ENCODE measurements at regions not wholly inside any gene's neighbourhood (a gene's known extent, or its start where the extent isn't known, plus 50 kb on each side); places are given as distances from the start of the nearest gene placed in this dataset.

DNA sequence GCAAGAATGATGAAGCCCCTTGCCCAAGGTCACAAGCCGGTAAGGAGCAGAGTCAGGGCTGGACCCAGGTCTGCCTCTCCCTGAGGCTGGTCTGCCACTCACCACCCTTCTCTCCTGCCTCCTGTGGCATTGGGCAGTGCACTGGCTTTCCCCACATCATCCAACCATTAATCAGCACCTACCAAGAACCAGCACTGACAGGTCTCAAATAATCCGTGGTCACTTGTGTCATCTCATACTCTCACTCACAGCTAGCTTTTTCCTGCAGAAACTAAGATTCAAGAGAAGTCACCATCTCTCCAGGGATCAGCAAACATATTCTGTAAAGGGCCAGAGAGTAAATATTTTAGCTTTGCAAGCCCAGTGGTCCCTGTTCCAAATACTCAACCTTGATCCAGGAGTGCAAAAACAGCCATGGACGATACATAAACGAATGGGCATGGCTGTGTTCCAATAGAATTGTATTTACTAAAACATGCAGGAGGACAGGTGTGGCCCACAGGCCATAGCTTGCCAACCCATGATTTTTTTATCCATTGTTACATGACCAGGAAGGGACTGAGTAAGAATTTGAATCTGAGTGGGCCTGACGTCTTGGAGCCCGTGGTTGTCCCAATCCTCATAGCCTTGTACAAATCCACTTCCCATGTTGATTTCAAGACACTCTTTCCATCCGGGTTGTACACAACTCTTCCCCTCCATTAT, 374.2 kb downstream of the BCL11B start:
- H3K27me3 ChIP-seq (ENCODE audit: control insufficient read depth in 2 of 2, insufficient read depth in 2 of 2, low read length in 2 of 2): no peaks in the 10 kb centered on the region
- H3K9ac ChIP-seq (ENCODE audit: low read depth in 1 of 2, low read length in 2 of 2): no peak overlapping the region
- no peaks in the 10 kb centered on the region for H3K36me3 ChIP-seq (ENCODE audit: control insufficient read depth in 2 of 2, insufficient read depth in 2 of 2, low read length in 2 of 2)
- no peak overlapping the region for H3K27ac ChIP-seq (ENCODE audit: low read depth in 2 of 2, low read length in 2 of 2)
- H3K4me3 ChIP-seq (ENCODE audit: low read length in 2 of 2): no peak overlapping the region
- H3K4me1 ChIP-seq (ENCODE audit: control insufficient read depth in 2 of 2, insufficient read depth in 2 of 2, low read length in 2 of 2): no peaks in the 10 kb centered on the region
- H3K9me3 ChIP-seq (ENCODE audit: control insufficient read depth in 2 of 2, low read length in 2 of 2): no peaks in the 10 kb centered on the region

DNA sequence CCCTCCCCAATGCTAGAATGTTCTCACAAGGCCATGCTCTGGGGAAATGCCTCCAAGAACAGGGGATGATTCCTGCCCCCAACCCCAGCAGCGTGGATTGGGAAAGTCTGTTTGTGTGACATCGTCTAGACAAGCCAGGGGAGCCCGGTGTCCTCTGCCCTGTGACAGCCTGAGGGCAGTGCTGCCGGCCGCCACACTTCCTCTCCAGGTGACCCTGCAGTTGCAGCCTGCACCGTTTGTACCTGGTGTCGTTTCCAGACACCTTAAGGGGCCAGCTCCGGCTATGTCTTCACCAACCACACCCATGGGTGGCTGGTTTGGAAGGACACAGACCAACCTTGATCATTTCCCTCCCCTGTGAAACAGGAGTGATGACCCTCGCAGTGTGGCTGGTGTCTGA, 372.6 kb downstream of the BCL11B start:
- Histone ChIP-seq H3K9me3 (ENCODE audit: control insufficient read depth in 2 of 2, low read length in 2 of 2) (no peaks in the 10 kb centered on the region), H3K4me3 (ENCODE audit: low read length in 2 of 2) (no peak overlapping the region), H3K4me1 (ENCODE audit: control insufficient read depth in 2 of 2, insufficient read depth in 2 of 2, low read length in 2 of 2) (no peaks in the 10 kb centered on the region), H3K9ac (ENCODE audit: low read depth in 1 of 2, low read length in 2 of 2) (no peak overlapping the region), H3K27ac (ENCODE audit: low read depth in 2 of 2, low read length in 2 of 2) (no peak overlapping the region), H3K27me3 (ENCODE audit: control insufficient read depth in 2 of 2, insufficient read depth in 2 of 2, low read length in 2 of 2) (no peaks in the 10 kb centered on the region), H3K36me3 (ENCODE audit: control insufficient read depth in 2 of 2, insufficient read depth in 2 of 2, low read length in 2 of 2) (no peaks in the 10 kb centered on the region)

DNA sequence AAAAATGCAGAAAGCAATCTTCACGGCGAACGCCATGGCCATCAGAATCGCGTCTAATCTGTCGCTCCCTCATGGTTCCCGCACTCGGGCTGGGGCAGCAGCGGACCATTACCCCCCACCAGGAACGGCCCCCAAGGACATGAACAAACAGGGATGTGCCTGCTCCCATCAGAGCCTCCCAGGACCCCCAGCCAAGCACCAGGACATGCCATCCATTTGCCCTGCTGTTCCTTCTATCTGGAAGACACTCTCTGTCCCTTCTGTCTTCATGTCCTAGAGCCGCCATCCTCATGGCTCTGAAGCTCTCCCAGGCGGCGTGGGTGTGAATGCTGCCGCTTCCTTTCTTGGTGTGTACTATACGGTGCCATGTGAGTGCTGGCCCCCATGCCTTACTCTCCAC, 371.8 kb downstream of the BCL11B start:
- Histone ChIP-seq H3K9ac (ENCODE audit: low read depth in 1 of 2, low read length in 2 of 2) (no peak overlapping the region), H3K27me3 (ENCODE audit: control insufficient read depth in 2 of 2, insufficient read depth in 2 of 2, low read length in 2 of 2) (peaks cover 0 to 2% of the 10 kb centered on the region in 2 donors), H3K4me1 (ENCODE audit: control insufficient read depth in 2 of 2, insufficient read depth in 2 of 2, low read length in 2 of 2) (no peaks in the 10 kb centered on the region), H3K27ac (ENCODE audit: low read depth in 2 of 2, low read length in 2 of 2) (no peak overlapping the region), H3K36me3 (ENCODE audit: control insufficient read depth in 2 of 2, insufficient read depth in 2 of 2, low read length in 2 of 2) (no peaks in the 10 kb centered on the region), H3K4me3 (ENCODE audit: low read length in 2 of 2) (no peak overlapping the region), H3K9me3 (ENCODE audit: control insufficient read depth in 2 of 2, low read length in 2 of 2) (no peaks in the 10 kb centered on the region)

DNA sequence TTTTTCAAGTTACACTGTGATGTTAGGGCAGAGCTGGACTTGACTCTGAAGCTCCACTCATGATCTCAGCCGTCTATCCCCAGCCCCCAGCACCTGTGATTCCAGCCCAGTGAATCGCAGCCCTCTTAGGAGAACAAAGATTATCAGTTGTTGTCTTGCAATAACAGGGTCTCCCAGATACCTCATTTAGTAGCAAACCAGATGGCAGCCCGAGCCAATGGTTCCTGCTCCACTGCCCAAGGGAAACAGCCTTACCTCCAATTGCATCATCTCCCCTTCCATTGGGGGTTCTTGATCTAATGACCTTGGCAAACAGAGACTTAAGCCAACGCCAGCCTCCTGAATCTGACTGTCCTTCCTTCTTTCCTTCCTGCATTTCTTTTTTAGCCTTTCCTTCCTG, 371.2 kb downstream of the BCL11B start:
- Histone ChIP-seq H3K9me3 (ENCODE audit: control insufficient read depth in 2 of 2, low read length in 2 of 2) (no peaks in the 10 kb centered on the region), H3K27ac (ENCODE audit: low read depth in 2 of 2, low read length in 2 of 2) (no peak overlapping the region), H3K4me3 (ENCODE audit: low read length in 2 of 2) (no peak overlapping the region), H3K9ac (ENCODE audit: low read depth in 1 of 2, low read length in 2 of 2) (no peak overlapping the region), H3K36me3 (ENCODE audit: control insufficient read depth in 2 of 2, insufficient read depth in 2 of 2, low read length in 2 of 2) (no peaks in the 10 kb centered on the region), H3K27me3 (ENCODE audit: control insufficient read depth in 2 of 2, insufficient read depth in 2 of 2, low read length in 2 of 2) (peaks cover 0 to 2% of the 10 kb centered on the region in 2 donors), H3K4me1 (ENCODE audit: control insufficient read depth in 2 of 2, insufficient read depth in 2 of 2, low read length in 2 of 2) (no peaks in the 10 kb centered on the region)

DNA sequence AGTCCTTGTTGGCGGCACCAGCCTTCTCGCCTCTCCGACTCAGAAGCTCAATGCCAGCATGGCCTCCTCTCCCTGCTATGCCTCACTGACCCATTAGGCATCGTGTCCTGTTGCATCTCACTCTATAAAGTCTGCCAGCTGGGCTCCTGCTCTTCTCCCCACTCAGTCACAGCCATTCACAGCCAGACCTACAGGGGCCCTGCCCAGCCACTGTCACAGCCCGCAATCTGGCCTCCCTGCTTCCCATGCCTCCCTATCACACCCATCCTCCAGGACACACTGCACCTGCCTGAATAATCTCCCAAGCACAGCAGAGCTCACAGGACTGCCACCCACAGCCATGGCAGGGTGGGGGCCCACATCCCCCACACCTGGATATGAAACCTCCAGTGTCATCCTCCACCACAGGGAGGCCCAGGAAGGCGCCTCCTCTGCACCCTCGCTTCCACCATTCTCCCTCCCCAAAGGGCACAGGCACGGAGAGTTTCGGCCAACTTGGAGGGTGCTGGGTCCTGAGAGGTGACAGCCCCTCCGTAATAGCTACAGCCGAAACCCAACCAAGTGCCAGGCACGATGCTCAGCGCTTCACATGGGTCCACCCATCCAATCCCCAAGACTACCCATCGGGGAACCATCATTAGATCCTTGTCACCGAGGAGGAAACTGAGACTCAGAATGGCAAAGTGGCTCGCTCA, 370.3 kb downstream of the BCL11B start:
- no peaks in the 10 kb centered on the region for H3K36me3 ChIP-seq (ENCODE audit: control insufficient read depth in 2 of 2, insufficient read depth in 2 of 2, low read length in 2 of 2)
- H3K27ac ChIP-seq (ENCODE audit: low read depth in 2 of 2, low read length in 2 of 2): no peak overlapping the region
- no peak overlapping the region for H3K4me3 ChIP-seq (ENCODE audit: low read length in 2 of 2)
- H3K9me3 ChIP-seq (ENCODE audit: control insufficient read depth in 2 of 2, low read length in 2 of 2): no peaks in the 10 kb centered on the region
- no peak overlapping the region for H3K9ac ChIP-seq (ENCODE audit: low read depth in 1 of 2, low read length in 2 of 2)
- H3K4me1 ChIP-seq (ENCODE audit: control insufficient read depth in 2 of 2, insufficient read depth in 2 of 2, low read length in 2 of 2): no peaks in the 10 kb centered on the region
- H3K27me3 ChIP-seq (ENCODE audit: control insufficient read depth in 2 of 2, insufficient read depth in 2 of 2, low read length in 2 of 2): peaks cover 0 to 2% of the 10 kb centered on the region in 2 donors

DNA sequence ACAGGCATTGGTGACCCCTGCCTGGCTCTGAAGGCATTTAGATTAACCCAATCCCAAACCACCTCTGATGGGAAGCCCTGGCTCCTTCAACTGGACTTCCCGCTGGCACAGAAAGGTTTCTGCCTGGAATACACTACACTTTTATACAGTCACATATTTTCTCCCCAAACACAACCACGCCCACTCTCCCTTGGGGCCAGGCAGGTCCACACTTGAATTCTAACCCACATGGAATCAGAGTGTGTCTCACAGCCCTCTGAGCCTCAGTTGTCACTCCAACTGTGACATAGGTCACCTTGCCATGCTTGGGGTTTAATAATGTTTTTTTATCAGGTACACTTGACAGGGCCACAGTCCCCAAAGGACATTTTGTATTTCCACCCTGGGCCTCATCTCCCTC, 368.6 kb downstream of the BCL11B start:
- Histone ChIP-seq H3K27ac (ENCODE audit: low read depth in 2 of 2, low read length in 2 of 2) (no peak overlapping the region), H3K9ac (ENCODE audit: low read depth in 1 of 2, low read length in 2 of 2) (no peak overlapping the region), H3K27me3 (ENCODE audit: control insufficient read depth in 2 of 2, insufficient read depth in 2 of 2, low read length in 2 of 2) (peaks cover 0 to 2% of the 10 kb centered on the region in 2 donors), H3K4me1 (ENCODE audit: control insufficient read depth in 2 of 2, insufficient read depth in 2 of 2, low read length in 2 of 2) (no peaks in the 10 kb centered on the region), H3K36me3 (ENCODE audit: control insufficient read depth in 2 of 2, insufficient read depth in 2 of 2, low read length in 2 of 2) (no peaks in the 10 kb centered on the region), H3K4me3 (ENCODE audit: low read length in 2 of 2) (no peak overlapping the region), H3K9me3 (ENCODE audit: control insufficient read depth in 2 of 2, low read length in 2 of 2) (no peaks in the 10 kb centered on the region)

DNA sequence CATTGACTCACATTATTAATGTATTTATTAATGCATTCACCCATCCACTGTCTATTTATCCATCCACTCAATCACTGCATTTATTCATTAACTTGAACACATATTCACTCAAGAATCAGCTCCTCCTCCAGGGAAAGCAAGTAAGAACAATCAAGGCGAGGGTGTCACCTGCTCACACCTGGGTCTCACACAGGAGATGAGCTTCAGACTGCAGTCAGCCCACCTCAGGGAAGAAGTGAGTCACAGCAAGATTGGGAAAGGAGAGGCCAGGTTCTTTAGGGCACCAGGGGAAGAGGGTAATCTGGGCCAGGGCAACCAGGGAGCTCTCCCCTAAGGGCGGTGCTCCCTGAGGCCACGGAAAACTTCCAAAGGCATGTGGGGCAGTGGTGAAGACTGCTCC, 367.3 kb downstream of the BCL11B start:
- Histone ChIP-seq H3K4me3 (ENCODE audit: low read length in 2 of 2) (no peak overlapping the region), H3K4me1 (ENCODE audit: control insufficient read depth in 2 of 2, insufficient read depth in 2 of 2, low read length in 2 of 2) (no peaks in the 10 kb centered on the region), H3K27me3 (ENCODE audit: control insufficient read depth in 2 of 2, insufficient read depth in 2 of 2, low read length in 2 of 2) (peaks cover 0 to 2% of the 10 kb centered on the region in 2 donors), H3K9ac (ENCODE audit: low read depth in 1 of 2, low read length in 2 of 2) (no peak overlapping the region), H3K27ac (ENCODE audit: low read depth in 2 of 2, low read length in 2 of 2) (no peak overlapping the region), H3K36me3 (ENCODE audit: control insufficient read depth in 2 of 2, insufficient read depth in 2 of 2, low read length in 2 of 2) (no peaks in the 10 kb centered on the region), H3K9me3 (ENCODE audit: control insufficient read depth in 2 of 2, low read length in 2 of 2) (no peaks in the 10 kb centered on the region)

DNA sequence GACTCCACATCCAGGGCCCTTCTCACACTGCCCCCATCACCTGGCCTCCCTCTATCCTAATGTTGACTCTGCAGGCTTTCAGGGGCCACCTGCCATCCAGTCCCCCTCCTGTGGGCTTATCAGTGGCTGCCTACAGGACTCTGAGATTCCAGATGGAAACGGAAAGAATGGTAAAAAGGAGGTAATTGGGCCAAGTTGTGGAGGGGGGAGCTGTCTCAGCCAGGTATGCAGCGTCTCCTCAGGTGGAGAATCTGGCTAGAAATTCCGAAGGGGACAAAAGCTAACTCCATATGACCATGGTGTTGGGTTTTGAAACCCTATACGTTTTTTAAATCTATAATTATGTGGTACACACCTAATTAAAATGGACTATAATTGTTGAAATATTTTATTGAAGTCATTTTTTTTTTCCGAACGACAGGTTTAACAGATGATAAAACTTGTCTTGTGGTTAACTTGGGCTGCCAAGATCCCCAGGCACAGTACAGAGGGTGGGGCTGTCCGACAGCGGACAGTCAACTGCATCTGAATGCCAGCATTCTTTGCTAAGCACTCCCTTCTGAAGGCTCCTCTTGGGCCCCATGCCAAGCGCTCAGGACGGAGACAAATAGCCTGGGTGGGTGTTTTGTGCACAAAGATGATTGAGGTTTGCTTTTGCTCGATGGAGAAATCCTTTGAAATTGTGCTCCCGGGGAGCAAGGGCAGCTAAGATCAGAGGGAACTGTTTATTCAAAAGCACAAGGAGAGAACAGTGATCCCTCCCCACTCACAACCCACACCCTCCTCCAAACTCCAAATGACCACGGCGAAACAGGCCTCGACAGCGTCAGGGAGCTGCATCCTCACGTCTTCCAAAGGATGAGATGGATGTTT, 365.6 kb downstream of the BCL11B start:
- H3K27me3 ChIP-seq (ENCODE audit: control insufficient read depth in 2 of 2, insufficient read depth in 2 of 2, low read length in 2 of 2): peaks cover 0 to 2% of the 10 kb centered on the region in 2 donors

DNA sequence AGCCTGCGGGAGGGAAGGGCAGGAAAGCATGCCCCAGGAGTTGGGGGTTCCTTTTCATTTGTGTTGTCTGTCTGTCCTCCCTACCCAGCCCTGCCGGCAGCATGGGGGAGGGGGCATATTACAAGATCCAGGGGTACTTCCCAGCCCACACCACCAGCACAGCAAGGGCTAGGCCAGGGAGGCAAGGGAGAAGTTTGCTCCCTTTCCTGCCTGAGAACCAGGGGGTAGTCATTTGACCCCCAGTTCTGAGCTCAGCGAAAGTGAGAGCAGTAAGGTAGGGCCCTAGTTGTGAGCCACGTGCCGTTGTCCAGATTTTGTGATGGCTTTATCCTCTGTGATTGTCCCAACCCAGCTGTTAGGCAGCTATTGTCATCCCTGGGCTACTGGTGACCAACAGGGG, 364.7 kb downstream of the BCL11B start:
- Histone ChIP-seq H3K9ac (ENCODE audit: low read depth in 1 of 2, low read length in 2 of 2) (no peak overlapping the region), H3K4me3 (ENCODE audit: low read length in 2 of 2) (no peak overlapping the region), H3K36me3 (ENCODE audit: control insufficient read depth in 2 of 2, insufficient read depth in 2 of 2, low read length in 2 of 2) (no peaks in the 10 kb centered on the region), H3K9me3 (ENCODE audit: control insufficient read depth in 2 of 2, low read length in 2 of 2) (no peaks in the 10 kb centered on the region), H3K27ac (ENCODE audit: low read depth in 2 of 2, low read length in 2 of 2) (no peak overlapping the region), H3K27me3 (ENCODE audit: control insufficient read depth in 2 of 2, insufficient read depth in 2 of 2, low read length in 2 of 2) (peaks cover 0 to 2% of the 10 kb centered on the region in 2 donors), H3K4me1 (ENCODE audit: control insufficient read depth in 2 of 2, insufficient read depth in 2 of 2, low read length in 2 of 2) (no peaks in the 10 kb centered on the region)

More for the DNA sequence above, 365.6 kb downstream of the BCL11B start:
- no peak overlapping the region for H3K27ac ChIP-seq (ENCODE audit: low read depth in 2 of 2, low read length in 2 of 2)
- H3K9me3 ChIP-seq (ENCODE audit: control insufficient read depth in 2 of 2, low read length in 2 of 2): no peaks in the 10 kb centered on the region
- no peak overlapping the region for H3K4me3 ChIP-seq (ENCODE audit: low read length in 2 of 2)
- H3K36me3 ChIP-seq (ENCODE audit: control insufficient read depth in 2 of 2, insufficient read depth in 2 of 2, low read length in 2 of 2): no peaks in the 10 kb centered on the region
- no peak overlapping the region for H3K9ac ChIP-seq (ENCODE audit: low read depth in 1 of 2, low read length in 2 of 2)
- no peaks in the 10 kb centered on the region for H3K4me1 ChIP-seq (ENCODE audit: control insufficient read depth in 2 of 2, insufficient read depth in 2 of 2, low read length in 2 of 2)

DNA sequence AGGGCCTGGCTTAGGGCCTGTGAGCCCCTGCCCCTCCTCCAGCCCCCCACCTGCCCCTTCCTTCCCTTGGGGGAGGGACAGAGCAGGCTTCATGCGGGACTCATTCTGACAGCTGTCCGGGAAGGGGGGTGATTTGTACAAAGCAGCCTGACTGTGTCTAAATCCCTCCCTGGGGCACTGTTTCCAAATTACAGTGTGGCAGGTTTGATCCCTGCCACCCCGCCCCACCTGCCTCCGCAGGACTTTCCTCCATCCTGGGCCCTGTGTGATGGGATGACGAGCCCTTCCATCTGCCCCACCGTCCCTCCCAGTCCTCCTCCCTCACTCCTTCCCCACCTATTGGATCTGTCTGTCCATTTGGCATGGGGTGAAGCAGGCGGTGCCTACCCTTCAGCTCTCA, 363.9 kb downstream of the BCL11B start:
- Histone ChIP-seq H3K27ac (ENCODE audit: low read depth in 2 of 2, low read length in 2 of 2) (no peak overlapping the region), H3K4me3 (ENCODE audit: low read length in 2 of 2) (no peak overlapping the region), H3K9me3 (ENCODE audit: control insufficient read depth in 2 of 2, low read length in 2 of 2) (no peaks in the 10 kb centered on the region), H3K36me3 (ENCODE audit: control insufficient read depth in 2 of 2, insufficient read depth in 2 of 2, low read length in 2 of 2) (no peaks in the 10 kb centered on the region), H3K4me1 (ENCODE audit: control insufficient read depth in 2 of 2, insufficient read depth in 2 of 2, low read length in 2 of 2) (no peaks in the 10 kb centered on the region), H3K9ac (ENCODE audit: low read depth in 1 of 2, low read length in 2 of 2) (no peak overlapping the region), H3K27me3 (ENCODE audit: control insufficient read depth in 2 of 2, insufficient read depth in 2 of 2, low read length in 2 of 2) (peaks cover 0 to 2% of the 10 kb centered on the region in 2 donors)

Data from mucosa of rectum (tissue), 2 donors.